GM12801 (cell line): ENCODE measurements at regions not wholly inside any gene's neighbourhood (a gene's known extent, or its start where the extent isn't known, plus 50 kb on each side); places are given as distances from the start of the nearest gene placed in this dataset.

Source experiments
- TF ChIP-seq, protein P1 (sequence below): IDR thresholded peaks from one replicate; pipeline ENCODE4 v1.5.1; 2011; ENCODE audit warnings: control low read depth; ENCODE audit not compliant: insufficient read length; ENCODE audit errors: extremely low read depth

DNA sequence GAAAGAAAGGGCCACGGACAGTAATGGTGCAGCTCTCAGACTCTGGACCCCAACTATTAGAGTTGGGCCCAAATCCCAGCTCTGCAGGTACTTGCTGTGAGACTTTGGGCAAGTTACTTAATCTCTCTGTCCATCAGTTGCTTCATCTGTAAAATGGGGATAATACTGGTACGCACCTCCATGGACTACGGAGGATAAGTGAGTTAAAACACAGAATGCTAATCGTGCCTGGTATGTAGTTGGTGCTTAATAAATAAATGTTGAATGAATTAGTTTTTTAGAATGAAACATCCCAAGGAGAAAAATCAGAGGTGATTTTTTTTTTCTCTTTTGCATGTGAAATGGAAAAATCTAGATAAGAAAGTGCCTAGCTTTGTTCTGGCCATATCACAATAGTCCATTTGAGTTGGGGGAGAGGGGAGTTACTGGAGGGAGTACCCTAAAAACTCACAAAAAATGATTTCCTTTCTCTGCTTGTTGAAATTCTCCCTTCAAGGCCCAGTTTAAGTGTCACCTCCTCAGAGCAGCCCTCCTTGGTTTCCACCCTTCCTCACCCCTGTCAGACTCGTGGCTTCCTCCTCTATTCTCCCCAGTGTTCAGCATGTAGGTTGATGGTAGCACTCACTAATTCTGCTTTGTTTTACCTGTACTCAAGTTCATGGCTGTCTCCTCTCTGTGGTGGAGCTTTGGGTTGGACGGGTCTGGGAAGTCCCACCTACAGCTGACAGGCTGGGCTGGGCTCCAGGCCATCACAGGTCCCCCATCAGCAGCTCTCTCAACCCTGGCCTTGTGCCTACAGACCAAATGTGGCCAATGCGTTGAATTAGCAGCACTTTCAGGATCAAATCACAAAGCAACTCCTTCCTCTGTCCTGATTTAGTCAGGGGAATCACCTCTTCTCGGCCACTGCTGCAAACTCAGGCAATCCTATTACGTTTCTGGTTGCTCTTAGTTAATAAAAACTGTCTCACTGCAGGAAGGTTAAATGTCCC lies 92.8 kb upstream of the TAF1B start:
- TF ChIP-seq, protein P1, sequence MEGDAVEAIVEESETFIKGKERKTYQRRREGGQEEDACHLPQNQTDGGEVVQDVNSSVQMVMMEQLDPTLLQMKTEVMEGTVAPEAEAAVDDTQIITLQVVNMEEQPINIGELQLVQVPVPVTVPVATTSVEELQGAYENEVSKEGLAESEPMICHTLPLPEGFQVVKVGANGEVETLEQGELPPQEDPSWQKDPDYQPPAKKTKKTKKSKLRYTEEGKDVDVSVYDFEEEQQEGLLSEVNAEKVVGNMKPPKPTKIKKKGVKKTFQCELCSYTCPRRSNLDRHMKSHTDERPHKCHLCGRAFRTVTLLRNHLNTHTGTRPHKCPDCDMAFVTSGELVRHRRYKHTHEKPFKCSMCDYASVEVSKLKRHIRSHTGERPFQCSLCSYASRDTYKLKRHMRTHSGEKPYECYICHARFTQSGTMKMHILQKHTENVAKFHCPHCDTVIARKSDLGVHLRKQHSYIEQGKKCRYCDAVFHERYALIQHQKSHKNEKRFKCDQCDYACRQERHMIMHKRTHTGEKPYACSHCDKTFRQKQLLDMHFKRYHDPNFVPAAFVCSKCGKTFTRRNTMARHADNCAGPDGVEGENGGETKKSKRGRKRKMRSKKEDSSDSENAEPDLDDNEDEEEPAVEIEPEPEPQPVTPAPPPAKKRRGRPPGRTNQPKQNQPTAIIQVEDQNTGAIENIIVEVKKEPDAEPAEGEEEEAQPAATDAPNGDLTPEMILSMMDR = no peak

DNA sequence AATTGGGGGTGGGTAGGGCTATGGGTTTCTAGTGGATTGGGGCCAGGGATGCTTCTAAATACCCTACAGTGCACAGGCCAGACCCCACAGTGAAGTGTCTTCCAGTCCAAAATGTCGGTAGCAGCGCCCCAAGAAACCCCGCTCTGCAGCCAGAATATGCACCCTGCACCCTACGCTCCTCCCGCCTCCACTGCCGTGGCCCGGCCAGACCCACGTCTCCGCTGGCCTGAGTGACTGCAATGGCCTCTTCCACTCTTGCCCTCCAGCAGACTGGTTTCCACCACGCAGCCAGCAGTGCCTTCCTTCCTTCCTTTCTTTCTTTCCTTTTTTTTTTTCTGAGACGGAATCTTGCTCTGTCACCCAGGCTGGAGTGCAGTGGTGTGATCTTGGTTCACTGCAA lies 91.4 kb upstream of the TAF1B start:
- TF ChIP-seq, protein P1 = no peak

DNA sequence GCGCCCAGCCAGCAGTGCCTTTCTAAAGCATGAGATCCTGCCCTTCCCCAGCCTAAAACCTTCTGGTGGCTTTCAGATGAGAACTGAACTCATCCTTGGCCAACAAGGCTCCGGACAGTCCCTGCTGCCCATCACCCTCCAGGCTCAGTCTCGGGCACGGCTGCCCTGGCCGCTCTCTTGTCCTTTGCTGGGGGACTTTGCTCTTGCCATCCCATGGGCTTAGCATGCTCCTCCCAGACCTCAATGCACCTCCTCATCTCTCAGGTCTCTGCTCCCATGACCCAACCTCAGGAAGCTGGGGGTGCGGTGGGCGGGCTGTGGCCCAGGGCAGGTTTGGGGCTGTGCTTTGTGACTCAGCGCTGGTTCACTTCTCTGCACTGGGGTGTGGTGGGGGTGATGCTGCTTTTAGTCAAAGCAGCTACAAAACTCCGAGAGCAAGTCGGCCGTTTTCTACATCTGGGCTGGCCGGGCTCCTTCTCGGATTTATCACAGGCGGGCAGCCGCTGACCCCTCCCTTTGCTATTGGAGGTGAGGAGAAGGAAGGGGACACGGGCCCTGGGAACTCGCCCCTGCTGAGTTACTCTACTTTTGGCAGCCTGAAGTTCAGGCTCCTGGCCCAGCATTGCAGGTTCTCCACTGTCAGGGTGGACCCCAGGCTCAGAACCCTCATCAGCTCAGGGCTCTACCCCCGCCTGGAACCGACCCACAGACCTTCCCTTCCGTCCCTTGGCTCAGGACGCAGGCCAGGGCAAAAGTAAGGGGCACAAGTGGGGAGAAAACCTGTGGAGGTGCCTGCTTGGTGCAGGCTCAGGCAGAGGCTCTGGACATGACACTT lies 90.6 kb upstream of the TAF1B start:
- TF ChIP-seq, protein P1 = no peak

DNA sequence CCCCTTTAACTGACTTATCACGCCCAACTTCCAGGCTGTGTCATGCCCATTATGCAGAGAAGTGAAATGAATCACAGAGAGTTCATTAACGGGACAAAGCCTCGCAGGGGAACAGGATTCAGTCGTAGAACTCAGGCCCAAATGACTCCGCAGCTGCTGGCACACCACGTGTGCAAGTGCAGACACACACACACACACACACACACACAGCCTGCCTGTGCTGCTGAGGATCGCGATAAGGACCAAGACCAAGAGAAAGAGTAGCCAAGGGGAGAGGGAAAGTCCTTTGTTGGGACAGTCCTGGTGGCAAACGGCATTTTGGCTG lies 90.0 kb upstream of the TAF1B start:
- TF ChIP-seq, protein P1 = no peak

DNA sequence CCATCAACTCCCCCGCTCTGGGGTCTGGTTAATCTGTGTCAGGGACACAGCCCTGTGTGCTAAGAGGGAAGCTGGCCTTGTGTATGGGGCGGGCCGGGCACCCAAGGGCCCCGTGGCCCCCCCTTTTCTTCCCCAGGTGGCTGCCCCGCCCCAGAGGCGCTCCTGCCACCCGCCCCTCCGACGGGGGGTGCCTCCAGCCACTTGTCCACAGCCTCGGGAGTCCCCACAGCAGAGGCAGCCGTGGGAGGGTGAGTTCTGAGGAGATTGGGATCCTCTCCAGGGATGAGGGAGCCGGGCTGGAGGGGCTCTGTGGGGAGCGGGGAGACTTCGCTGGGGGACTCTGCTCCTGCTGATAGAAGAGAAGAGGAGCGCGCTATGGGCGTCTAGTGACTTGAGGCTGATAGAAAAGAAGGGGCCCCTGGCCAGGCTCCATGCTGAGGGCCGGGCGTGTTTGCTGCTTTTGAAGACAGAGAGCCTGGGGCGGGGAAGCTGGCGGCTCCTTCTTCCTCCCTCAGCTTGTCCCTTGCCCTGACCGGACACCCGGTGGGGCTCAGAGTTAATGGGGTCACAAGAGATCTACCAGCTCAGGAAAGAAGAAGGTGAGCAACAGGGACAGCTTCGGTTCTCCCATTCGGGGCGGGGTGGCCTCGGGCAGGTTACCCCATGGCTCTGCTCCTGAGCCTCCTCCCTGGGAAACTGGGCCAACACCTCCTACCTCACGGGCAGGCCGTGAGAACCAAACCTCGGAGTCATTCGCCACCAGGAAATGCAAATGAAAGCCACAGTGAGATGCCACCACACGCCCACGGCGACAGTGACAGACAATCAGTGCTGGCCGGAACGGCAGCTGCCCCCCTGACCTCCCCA lies 89.4 kb upstream of the TAF1B start:
- TF ChIP-seq, protein P1 = no peak

DNA sequence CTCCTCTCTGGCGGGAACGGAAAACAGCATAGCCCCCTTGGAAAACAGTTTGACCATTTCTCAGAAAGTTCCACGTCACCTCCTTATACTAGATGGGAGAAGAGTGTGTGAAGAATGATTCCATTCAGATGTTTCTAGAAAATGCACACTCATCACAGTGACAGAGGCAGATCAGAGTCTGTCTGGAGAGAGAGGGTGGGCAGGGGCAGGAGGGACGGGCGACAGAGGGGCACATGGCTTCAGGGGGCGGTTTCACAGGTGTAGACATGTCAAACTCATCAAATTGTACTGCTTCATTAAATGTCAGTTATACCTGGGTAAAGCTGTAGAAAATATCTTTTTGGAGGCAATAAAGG lies 88.8 kb upstream of the TAF1B start:
- TF ChIP-seq, protein P1 = no peak

DNA sequence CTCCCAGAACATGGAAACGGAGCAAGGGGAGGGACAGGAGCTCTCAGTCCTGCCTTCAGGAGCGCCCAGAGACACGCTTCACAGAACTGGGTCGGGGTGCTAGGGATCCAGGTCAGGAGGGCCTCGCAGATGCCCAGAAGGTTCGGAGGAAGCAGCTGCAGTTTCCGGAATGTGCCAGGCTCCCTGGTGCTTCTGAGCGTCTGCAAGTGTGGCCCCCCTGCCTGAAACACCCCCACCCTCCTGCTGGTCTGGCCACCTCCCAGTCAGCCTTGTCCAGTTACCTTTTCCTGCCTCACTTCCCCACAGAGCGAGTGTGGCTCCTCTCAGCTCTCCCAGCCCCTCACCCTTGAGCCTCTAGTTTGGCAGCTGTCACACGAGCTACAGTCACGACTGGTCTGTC lies 88.3 kb upstream of the TAF1B start:
- TF ChIP-seq, protein P1 = no peak
